Left ventricle myocardium inferior (tissue), 1 donor: ENCODE measurements at regions not wholly inside any gene's neighbourhood (a gene's known extent, or its start where the extent isn't known, plus 50 kb on each side); places are given as distances from the start of the nearest gene placed in this dataset.

Experiments used
- DNase-seq: peaks from one replicate; pipeline ENCODE4 v3.0.0-alpha.2; 2020
- H3K27ac ChIP-seq: fragments of 200-600 bp; replicated peaks from 2 replicates; pipeline ENCODE4 v1.8.0; 2021
- H3K27me3 ChIP-seq: fragments of 200-600 bp; 2 replicates; pipeline ENCODE4 v1.8.0; 2021; ENCODE audit warnings: low read depth
- H3K36me3 ChIP-seq: fragments of 200-600 bp; 2 replicates; pipeline ENCODE4 v1.8.0; 2021
- H3K4me1 ChIP-seq: fragments of 200-600 bp; 2 replicates; pipeline ENCODE4 v1.8.0; 2021
- H3K4me3 ChIP-seq: fragments of 200-600 bp; 2 replicates; pipeline ENCODE4 v1.8.0; 2021; ENCODE audit warnings: mild to moderate bottlenecking, moderate library complexity
- H3K9me3 ChIP-seq: fragments of 200-600 bp; replicated peaks from 2 replicates; pipeline ENCODE4 v1.8.0; 2021
- CTCF ChIP-seq: fragments of 200-600 bp; IDR thresholded peaks from 2 replicates; pipeline ENCODE4 v1.8.0; 2021; ENCODE audit warnings: antibody characterized with exemption, mild to moderate bottlenecking, borderline replicate concordance
- intact Hi-C: fragments of 100-400 bp; cut with micrococcal nuclease; formaldehyde crosslinking; loops from one replicate; pipeline ENCODE4 v1.11.0; 2022
- donor health status: DM: no; HTN: yes; CAD: no; lungs with severe emphysema.

GRCh38 chr5:6814816-6815215 is 101.6 kb downstream of the TENT4A start:
- Histone ChIP-seq H3K27me3 (peaks cover 31% of the 10 kb centered on the region), H3K27ac (no peak overlapping the region), H3K9me3 (no peaks in the 10 kb centered on the region), H3K4me3 (no peak overlapping the region), H3K36me3 (no peaks in the 10 kb centered on the region), H3K4me1 (no peaks in the 10 kb centered on the region)
- TF ChIP-seq CTCF, result no peak
- DNase-seq, result no peak
- intact Hi-C loops, result no loop called here

GRCh38 chr5:6818594-6819511 is 105.6 kb downstream of the TENT4A start:
- no peak overlapping the region for H3K4me3 ChIP-seq
- H3K27ac ChIP-seq, result no peak overlapping the region
- H3K9me3 ChIP-seq, result peaks cover 21% of the 10 kb centered on the region
- H3K4me1 ChIP-seq, result no peaks in the 10 kb centered on the region
- no peaks in the 10 kb centered on the region for H3K36me3 ChIP-seq
- peaks cover 67% of the 10 kb centered on the region for H3K27me3 ChIP-seq
- DNase-seq, result no peak
- intact Hi-C loops, result no loop called here
- TF ChIP-seq CTCF, result no peak

GRCh38 chr5:6819521-6819920 is 106.3 kb downstream of the TENT4A start:
- intact Hi-C loops, result no loop called here
- no peak for TF ChIP-seq CTCF
- DNase-seq, result no peak
- Histone ChIP-seq H3K4me3 (no peak overlapping the region), H3K9me3 (peaks cover 21% of the 10 kb centered on the region), H3K27me3 (peaks cover 73% of the 10 kb centered on the region), H3K36me3 (no peaks in the 10 kb centered on the region), H3K27ac (no peak overlapping the region), H3K4me1 (no peaks in the 10 kb centered on the region)

DNA sequence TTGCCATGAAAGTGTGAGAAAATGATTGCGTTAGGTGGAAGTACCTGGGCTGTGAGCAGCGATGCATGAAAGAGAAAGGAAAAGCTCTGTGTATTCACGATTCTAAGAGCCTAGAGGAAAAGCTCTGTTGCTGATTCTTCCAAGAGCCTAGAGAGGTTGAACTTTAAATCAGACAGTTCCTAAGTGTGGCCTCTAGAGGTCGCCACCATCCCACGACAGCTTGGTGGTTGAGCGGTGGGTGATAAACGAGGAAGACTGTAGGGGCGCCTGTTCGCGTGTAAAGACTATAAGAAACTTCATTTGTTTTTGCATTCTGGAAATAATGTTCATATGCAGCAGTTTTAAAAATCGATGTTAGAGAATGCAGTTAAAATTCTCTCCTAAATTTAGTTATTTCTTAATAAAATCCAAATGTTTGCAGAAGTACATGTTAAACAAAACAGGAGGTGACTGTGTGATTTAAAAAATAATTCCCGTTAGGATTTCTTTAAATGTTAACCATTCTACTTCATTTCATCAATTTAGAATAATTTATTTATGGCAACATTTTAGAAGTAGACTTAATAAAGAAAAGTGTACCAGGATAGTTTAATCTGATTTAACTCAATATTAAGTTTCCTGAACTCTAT is 107.7 kb downstream of the TENT4A start:
- DNase-seq, result no peak
- H3K27me3 ChIP-seq, result peaks cover 87% of the 10 kb centered on the region
- intact Hi-C loops, result no loop called here
- TF ChIP-seq CTCF, result peak; percentile 45
- H3K27ac ChIP-seq, result no peak overlapping the region
- no peak overlapping the region for H3K4me3 ChIP-seq
- H3K36me3 ChIP-seq, result no peaks in the 10 kb centered on the region
- H3K9me3 ChIP-seq, result peaks cover 21% of the 10 kb centered on the region
- no peaks in the 10 kb centered on the region for H3K4me1 ChIP-seq

DNA sequence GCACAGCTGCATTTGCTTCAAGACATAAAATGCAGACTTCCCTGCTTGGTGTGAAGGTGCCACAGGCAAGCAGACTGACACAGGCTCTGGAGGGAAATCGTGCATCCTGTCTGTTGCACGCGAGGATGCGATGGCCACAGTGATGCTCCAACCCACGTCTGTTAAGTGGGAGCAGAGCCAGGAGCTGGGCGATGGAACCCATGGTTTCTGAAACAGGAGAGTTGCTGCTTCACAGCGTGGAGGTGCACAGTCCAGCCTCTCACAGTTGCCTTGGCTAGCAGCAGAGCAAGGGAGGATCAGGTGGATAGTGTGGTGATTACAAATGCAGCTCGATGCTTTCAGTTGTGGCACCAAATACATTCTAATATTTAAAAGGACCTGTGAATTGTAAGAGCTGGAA is 108.8 kb downstream of the TENT4A start:
- H3K27me3 ChIP-seq, result peaks cover 94% of the 10 kb centered on the region
- H3K36me3 ChIP-seq, result no peaks in the 10 kb centered on the region
- no peak for TF ChIP-seq CTCF
- DNase-seq, result no peak
- intact Hi-C loops, result no loop called here
- H3K9me3 ChIP-seq, result peaks cover 21% of the 10 kb centered on the region
- H3K27ac ChIP-seq, result no peak overlapping the region
- H3K4me1 ChIP-seq, result no peaks in the 10 kb centered on the region
- no peak overlapping the region for H3K4me3 ChIP-seq
